Upper lobe of left lung (tissue), 6 donors: ENCODE measurements at regions not wholly inside any gene's neighbourhood (a gene's known extent, or its start where the extent isn't known, plus 50 kb on each side); places are given as distances from the start of the nearest gene placed in this dataset.

Experiments
- ATAC-seq, 2 donors: fragments of 200-7000 bp; cut with Tn5 transposase; one replicate each; pipeline ENCODE4 v1.9.1; 2022; ENCODE audit warnings: mild to moderate bottlenecking in 2 of 2, moderate library complexity in 2 of 2; ENCODE audit not compliant: low FRiP score in 2 of 2
- DNase-seq, 2 donors: peaks; one replicate each; pipeline ENCODE4 v3.0.0-alpha.2; 2019 to 2020
- H3K27ac ChIP-seq, 4 donors: fragments of 200-600 bp; sonication (generic); one replicate each; pipeline ENCODE4 v1.5.1; 2016 to 2019
- H3K27me3 ChIP-seq, 4 donors: fragments of 200-600 bp; sonication (generic); one replicate each; pipeline ENCODE4 v1.5.1; 2017 to 2019
- H3K36me3 ChIP-seq, 4 donors: fragments of 200-600 bp; sonication (generic); one replicate each; pipeline ENCODE4 v1.5.1; 2016 to 2019
- H3K4me1 ChIP-seq, 4 donors: fragments of 200-600 bp; sonication (generic); one replicate each; pipeline ENCODE4 v1.5.1; 2018 to 2019
- H3K4me3 ChIP-seq, 4 donors: fragments of 200-600 bp; sonication (generic); one replicate each; pipeline ENCODE4 v1.5.1; 2017 to 2019; ENCODE audit warnings: mild to moderate bottlenecking in 2 of 4, moderate library complexity in 1 of 4
- H3K9me3 ChIP-seq, 4 donors: fragments of 200-600 bp; sonication (generic); one replicate each; pipeline ENCODE4 v1.5.1; 2018 to 2019
- CTCF ChIP-seq, 6 experiments: fragments of 450-650 bp in 4 of 6; fragments of 200-600 bp in 2 of 6; sonication (generic) in 2 of 6; IDR thresholded peaks; one replicate each; pipeline ENCODE4 v1.5.1; 2016 to 2019; ENCODE audit warnings: antibody characterized with exemption in 6 of 6
- EP300 ChIP-seq, 4 donors: sonication (generic); formaldehyde crosslinking; IDR thresholded peaks; one replicate each; pipeline ENCODE4 v1.5.1; 2017; ENCODE audit warnings: antibody characterized with exemption in 4 of 4, control low read depth in 2 of 4
- POLR2A ChIP-seq, 4 donors: fragments of 450-650 bp; IDR thresholded peaks; one replicate each; pipeline ENCODE4 v1.5.1; 2016 to 2017; ENCODE audit warnings: antibody characterized with exemption in 4 of 4, mild to moderate bottlenecking in 2 of 4
- POLR2AphosphoS5 ChIP-seq, 2 donors: sonication (generic); formaldehyde crosslinking; IDR thresholded peaks; one replicate each; pipeline ENCODE4 v1.5.1; 2017; ENCODE audit warnings: antibody characterized with exemption in 2 of 2
- WGBS, 2 donors: methylation state at CpG; one replicate each; pipeline ENCODE4 v1.1.5; 2017 to 2018; 5-methylcytosine and 5-hydroxymethylcytosine counted together
- donor health status: DM: no; HTN: no; CAD: no; lungs with moderate emphysema.
- donor health status: DM: no; HTN: yes; CAD: no; lungs with severe emphysema.

- DNase-seq (no peak), ATAC-seq (no peak)
- no peaks in the 10 kb centered on the region for H3K36me3 ChIP-seq
- no peaks in the 10 kb centered on the region for H3K4me1 ChIP-seq
- no peak for TF ChIP-seq CTCF (IDR thresholded peaks at IDR 0.05)
- TF ChIP-seq EP300 (IDR thresholded peaks at IDR 0.05): no peak
- TF ChIP-seq POLR2AphosphoS5 (IDR thresholded peaks at IDR 0.05): no peak
- no peak overlapping the region for H3K4me3 ChIP-seq
- no peaks in the 10 kb centered on the region for H3K27me3 ChIP-seq
- H3K27ac ChIP-seq: no peak overlapping the region
- peaks cover 0 to 4% (median 0%) of the 10 kb centered on the region in 4 donors for H3K9me3 ChIP-seq
Measured at GRCh38 chr5:28065656-28066055, 1027.3 kb upstream of the CDH9 start.

- no peak overlapping the region for H3K4me3 ChIP-seq
- H3K27ac ChIP-seq: no peak overlapping the region
- no peaks in the 10 kb centered on the region for H3K4me1 ChIP-seq
- H3K9me3 ChIP-seq: no peaks in the 10 kb centered on the region
- TF ChIP-seq POLR2A (IDR thresholded peaks at IDR 0.05): no peak
- TF ChIP-seq POLR2AphosphoS5 (IDR thresholded peaks at IDR 0.05): no peak
- no peak for TF ChIP-seq EP300 (IDR thresholded peaks at IDR 0.05)
- DNase-seq (no peak), ATAC-seq (no peak)
- no peaks in the 10 kb centered on the region for H3K36me3 ChIP-seq
- 33 to 39% methylated on average over 1 of the region's 1 CpG for WGBS, 2 donors
- no peaks in the 10 kb centered on the region for H3K27me3 ChIP-seq
Measured at GRCh38 chr5:28046596-28046995, 1008.2 kb upstream of the CDH9 start.

GRCh38 chr5:28027851-28028250, 989.5 kb upstream of the CDH9 start:
- TF ChIP-seq EP300 (IDR thresholded peaks at IDR 0.05) (no peak), POLR2AphosphoS5 (IDR thresholded peaks at IDR 0.05) (no peak)
- DNase-seq: no peak

GRCh38 chr5:28017178-28017577, 978.8 kb upstream of the CDH9 start:
- ATAC-seq (no peak), DNase-seq (no peak)
- no peak overlapping the region for H3K27ac ChIP-seq
- WGBS, 2 donors: 63 to 70% methylated on average over 1 of the region's 1 CpG
- H3K9me3 ChIP-seq: peaks cover 0 to 35% (median 14%) of the 10 kb centered on the region in 4 donors
- no peaks in the 10 kb centered on the region for H3K36me3 ChIP-seq
- H3K4me3 ChIP-seq: no peak overlapping the region
- no peaks in the 10 kb centered on the region for H3K4me1 ChIP-seq
- H3K27me3 ChIP-seq: no peaks in the 10 kb centered on the region
- TF ChIP-seq EP300 (IDR thresholded peaks at IDR 0.05): no peak
- TF ChIP-seq POLR2AphosphoS5 (IDR thresholded peaks at IDR 0.05): no peak
- TF ChIP-seq POLR2A (IDR thresholded peaks at IDR 0.05): no peak
- no peak for TF ChIP-seq CTCF (IDR thresholded peaks at IDR 0.05)

More at GRCh38 chr5:28027851-28028250, 989.5 kb upstream of the CDH9 start:
- no peaks in the 10 kb centered on the region for H3K27me3 ChIP-seq
- H3K4me1 ChIP-seq: no peaks in the 10 kb centered on the region
- ATAC-seq: no peak
- peaks cover 0 to 21% (median 5%) of the 10 kb centered on the region in 4 donors for H3K9me3 ChIP-seq
- H3K27ac ChIP-seq: no peak overlapping the region
- H3K4me3 ChIP-seq: no peak overlapping the region
- 89 to 100% methylated on average over 1 of the region's 1 CpG for WGBS, 2 donors
- no peaks in the 10 kb centered on the region for H3K36me3 ChIP-seq

GRCh38 chr5:28014779-28015178, 976.4 kb upstream of the CDH9 start:
- DNase-seq (no peak), ATAC-seq (no peak)
- Histone ChIP-seq H3K4me1 (no peaks in the 10 kb centered on the region), H3K27me3 (no peaks in the 10 kb centered on the region), H3K36me3 (no peaks in the 10 kb centered on the region), H3K27ac (no peak overlapping the region), H3K9me3 (peaks cover 0 to 46% (median 17%) of the 10 kb centered on the region in 4 donors), H3K4me3 (no peak overlapping the region)
- 64 to 71% methylated on average over 3 of the region's 3 CpGs for WGBS, 2 donors
- TF ChIP-seq POLR2AphosphoS5 (IDR thresholded peaks at IDR 0.05) (no peak), POLR2A (IDR thresholded peaks at IDR 0.05) (no peak), CTCF (IDR thresholded peaks at IDR 0.05) (no peak), EP300 (IDR thresholded peaks at IDR 0.05) (no peak)

- Histone ChIP-seq H3K27ac (no peak overlapping the region), H3K36me3 (no peaks in the 10 kb centered on the region), H3K27me3 (no peaks in the 10 kb centered on the region), H3K9me3 (peaks cover 0 to 46% (median 17%) of the 10 kb centered on the region in 4 donors), H3K4me1 (no peaks in the 10 kb centered on the region), H3K4me3 (no peak overlapping the region)
- no peak for ATAC-seq
- 88 to 90% methylated on average over 5 of the region's 5 CpGs for WGBS, 2 donors
- TF ChIP-seq CTCF (IDR thresholded peaks at IDR 0.05): no peak
- no peak for TF ChIP-seq EP300 (IDR thresholded peaks at IDR 0.05)
- TF ChIP-seq POLR2AphosphoS5 (IDR thresholded peaks at IDR 0.05): no peak
- DNase-seq: no peak
Measured at GRCh38 chr5:28012538-28012937, 974.2 kb upstream of the CDH9 start.
